ENCODE measurements at regions not wholly inside any gene's neighbourhood (a gene's known extent, or its start where the extent isn't known, plus 50 kb on each side); places are given as distances from the start of the nearest gene placed in this dataset.
A peak's percentile ranks its signal among the peaks of the same experiment; 100 is the strongest.

DNA sequence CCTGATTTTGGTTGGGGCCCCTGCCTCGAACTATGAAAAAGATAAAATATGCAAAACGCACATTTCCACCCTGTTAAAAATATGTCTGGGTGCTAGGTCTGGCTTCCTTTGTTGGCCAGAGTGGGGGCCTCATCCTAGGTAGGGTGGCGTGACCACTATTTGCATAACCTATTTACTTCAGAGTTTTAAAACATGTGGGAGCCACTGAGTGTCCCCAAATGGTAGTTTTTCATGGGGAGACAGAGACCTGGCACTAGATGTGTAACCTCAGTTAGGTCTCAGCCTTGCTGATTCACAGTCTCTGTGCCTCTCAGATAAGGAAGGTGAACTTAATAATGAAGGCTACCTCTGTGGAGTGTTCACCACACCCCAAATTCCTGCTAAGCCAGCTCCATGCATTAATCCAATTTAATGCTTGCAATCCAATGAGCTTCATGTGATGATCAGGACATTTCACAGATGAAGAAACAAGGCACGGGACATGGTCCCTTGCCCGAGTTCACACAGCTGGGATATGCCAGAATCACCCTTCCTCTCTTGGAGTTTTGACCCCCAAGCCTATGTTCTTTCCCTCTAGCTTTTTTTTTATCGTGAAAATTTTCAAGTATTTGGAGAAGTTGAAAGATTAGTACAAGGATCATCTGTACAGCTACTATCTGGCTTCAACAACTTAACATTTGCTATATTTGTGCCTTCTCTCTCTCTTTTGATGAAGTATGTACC, 103.4 kb downstream of the IRF8 start:
- 34% methylated on average over 6 of the region's 6 CpGs for WGBS (ENCODE audit: insufficient coverage, insufficient replicate concordance, low lambda C conversion rate, missing lambda C conversion rate)
- Histone ChIP-seq H2AFZ (ENCODE audit: control insufficient read depth, low read depth, low read length) (peak overlapping the region; percentile 49; the same call in 1 of the 2 replicates), H3K9ac (ENCODE audit: control insufficient read depth, insufficient read depth, low read length) (peak overlapping the region; percentile 45), H3K9me3 (replicated peaks; ENCODE audit: control insufficient read depth, insufficient read depth, low read length) (peaks cover 5% of the 10 kb centered on the region; the same call in 2 of the 3 replicates), H3K4me2 (ENCODE audit: control insufficient read depth, insufficient read depth) (peak overlapping the region; percentile 70), H3K4me3 (no peak overlapping the region), H3K4me1 (ENCODE audit: control insufficient read depth, insufficient read depth, low read length) (peaks cover 49% of the 10 kb centered on the region), H4K20me1 (ENCODE audit: control insufficient read depth, insufficient read depth) (no peaks in the 10 kb centered on the region), H3K79me2 (ENCODE audit: control insufficient read depth, insufficient read depth, low read length) (no peaks in the 10 kb centered on the region), H3K36me3 (ENCODE audit: control insufficient read depth in 2 of 2, insufficient read depth in 2 of 2, low read length in 1 of 2) (no peaks in the 10 kb centered on the region), H3K27ac (ENCODE audit: control insufficient read depth, insufficient read depth) (peak overlapping the region; percentile 81), H3K27me3 (replicated peaks in 1 of 2; ENCODE audit: control insufficient read depth in 2 of 2, insufficient read depth in 2 of 2, low read length in 1 of 2) (no peaks in the 10 kb centered on the region)
- intact Hi-C loops (cut with micrococcal nuclease; ENCODE audit: unreplicated experiment): no loop called here
- BruUV-seq (replicated peaks): no TSS peak
- DNase-seq (ENCODE audit: low read depth, low spot score): peak; percentile 76
- FAIRE-seq: peak; percentile 87
- ChIA-PET CTCF (interaction anchor here (0.8 to 2.6 kb wide), 8 partner anchors 7 to 183 kb away, joined by 3 to 16 read pairs (median 4); no protein-coding TSS in a partner anchor), RAD21 (ENCODE audit: unreplicated experiment) (interaction anchor here (0.8 to 2.5 kb wide), 7 partner anchors 11 to 183 kb away, joined by 3 to 16 read pairs (median 4); partner anchors contain the start of gene IRF8), SMC1A (ENCODE audit: uncharacterized antibody, unreplicated experiment) (interaction anchor here (1.0 to 18.6 kb wide), 7 partner anchors 8 to 181 kb away, joined by 3 to 338 read pairs (median 7); partner anchors contain the start of gene IRF8), POLR2A (interaction anchor here (0.7 to 2.5 kb wide), 3 partner anchors 10 to 15 kb away, joined by 3 to 12 read pairs (median 11); no protein-coding TSS in a partner anchor)
- in situ Hi-C loops (cut with MboI): loop anchor here (10.0 kb wide), 1 partner anchor 448 kb away; no protein-coding TSS in a partner anchor
- peak; percentile 85 for ATAC-seq
- no peak for TF ChIP-seq HDAC6 (IDR thresholded peaks at IDR 0.05; ENCODE audit: unreplicated experiment)
- TF ChIP-seq ZNF592 (IDR thresholded peaks at IDR 0.05): no peak
- TF ChIP-seq CEBPZ (IDR thresholded peaks at IDR 0.05; ENCODE audit: low read depth, low read length): no peak
- TF ChIP-seq GABPA (IDR thresholded peaks at IDR 0.05; ENCODE audit: low read depth): no peak
- no peak for TF ChIP-seq RBBP5 (conservative IDR thresholded peaks at IDR 0.05)
- 0 out of 2 replicates have a peak, but pooled peaks have one; percentile 2 for TF ChIP-seq RAD21 (IDR thresholded peaks at IDR 0.05; ENCODE audit: insufficient read depth, low read depth, low read length)
- TF ChIP-seq STAT1 (conservative IDR thresholded peaks at IDR 0.05): no peak
- 0 out of 2 replicates have a peak, but pooled peaks have one; percentile 32 for TF ChIP-seq DPF2 (IDR thresholded peaks at IDR 0.05)
- TF ChIP-seq, protein P1, sequence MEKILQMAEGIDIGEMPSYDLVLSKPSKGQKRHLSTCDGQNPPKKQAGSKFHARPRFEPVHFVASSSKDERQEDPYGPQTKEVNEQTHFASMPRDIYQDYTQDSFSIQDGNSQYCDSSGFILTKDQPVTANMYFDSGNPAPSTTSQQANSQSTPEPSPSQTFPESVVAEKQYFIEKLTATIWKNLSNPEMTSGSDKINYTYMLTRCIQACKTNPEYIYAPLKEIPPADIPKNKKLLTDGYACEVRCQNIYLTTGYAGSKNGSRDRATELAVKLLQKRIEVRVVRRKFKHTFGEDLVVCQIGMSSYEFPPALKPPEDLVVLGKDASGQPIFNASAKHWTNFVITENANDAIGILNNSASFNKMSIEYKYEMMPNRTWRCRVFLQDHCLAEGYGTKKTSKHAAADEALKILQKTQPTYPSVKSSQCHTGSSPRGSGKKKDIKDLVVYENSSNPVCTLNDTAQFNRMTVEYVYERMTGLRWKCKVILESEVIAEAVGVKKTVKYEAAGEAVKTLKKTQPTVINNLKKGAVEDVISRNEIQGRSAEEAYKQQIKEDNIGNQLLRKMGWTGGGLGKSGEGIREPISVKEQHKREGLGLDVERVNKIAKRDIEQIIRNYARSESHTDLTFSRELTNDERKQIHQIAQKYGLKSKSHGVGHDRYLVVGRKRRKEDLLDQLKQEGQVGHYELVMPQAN (conservative IDR thresholded peaks at IDR 0.05): no peak
- no peak for TF ChIP-seq IRF3 (IDR thresholded peaks at IDR 0.05)

Measured in GM12878 (cell line).